ENCODE measurements at regions not wholly inside any gene's neighbourhood (a gene's known extent, or its start where the extent isn't known, plus 50 kb on each side); places are given as distances from the start of the nearest gene placed in this dataset.

- Histone ChIP-seq H3K27ac (ENCODE audit: low read depth, low read length) (no peak overlapping the region), H3K4me3 (ENCODE audit: low read depth, low read length) (no peak overlapping the region), H3K27me3 (ENCODE audit: control insufficient read depth, insufficient read depth, low read length) (no peaks in the 10 kb centered on the region), H3K36me3 (ENCODE audit: control insufficient read depth, insufficient read depth, low read length) (no peaks in the 10 kb centered on the region), H3K4me1 (ENCODE audit: control insufficient read depth, insufficient read depth, low read length) (no peaks in the 10 kb centered on the region), H3K9me3 (ENCODE audit: control insufficient read depth, insufficient read depth, low read length) (no peaks in the 10 kb centered on the region)
- 100% methylated on average over 1 of the region's 5 CpGs for WGBS (ENCODE audit: insufficient coverage)
- DNase-seq (ENCODE audit: low read depth in 4 of 6, low spot score in 6 of 6) = no peak
Observed at GRCh38 chr1:91130256-91130985, 108.6 kb upstream of the ZNF644 start.

DNA sequence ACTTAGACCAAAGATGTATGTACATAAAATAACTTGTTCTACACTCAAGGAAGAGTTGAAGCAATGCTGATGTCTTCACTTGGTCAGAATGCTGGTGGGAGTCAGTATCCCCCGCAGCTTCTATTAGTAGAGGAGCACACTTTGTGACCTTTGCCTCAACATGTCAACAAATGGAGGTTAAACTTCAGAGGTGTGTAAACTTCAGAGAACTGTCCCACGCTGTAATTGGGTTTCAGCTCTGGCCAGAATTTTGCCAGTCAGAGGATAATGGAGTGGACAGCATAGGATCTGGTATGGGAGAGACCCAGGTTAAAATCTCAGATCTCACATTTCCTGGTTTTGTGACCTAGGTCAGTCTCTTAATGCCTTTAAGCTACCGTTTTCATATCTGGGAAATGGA is 107.6 kb upstream of the ZNF644 start:
- WGBS (ENCODE audit: insufficient coverage) = 79% methylated on average over 1 of the region's 3 CpGs
- no peaks in the 10 kb centered on the region for H3K9me3 ChIP-seq (ENCODE audit: control insufficient read depth, insufficient read depth, low read length)
- no peak for DNase-seq (ENCODE audit: low read depth in 4 of 6, low spot score in 6 of 6)
- no peaks in the 10 kb centered on the region for H3K27me3 ChIP-seq (ENCODE audit: control insufficient read depth, insufficient read depth, low read length)
- no peaks in the 10 kb centered on the region for H3K4me1 ChIP-seq (ENCODE audit: control insufficient read depth, insufficient read depth, low read length)
- H3K27ac ChIP-seq (ENCODE audit: low read depth, low read length) = no peak overlapping the region
- H3K36me3 ChIP-seq (ENCODE audit: control insufficient read depth, insufficient read depth, low read length) = no peaks in the 10 kb centered on the region
- H3K4me3 ChIP-seq (ENCODE audit: low read depth, low read length) = no peak overlapping the region

DNA sequence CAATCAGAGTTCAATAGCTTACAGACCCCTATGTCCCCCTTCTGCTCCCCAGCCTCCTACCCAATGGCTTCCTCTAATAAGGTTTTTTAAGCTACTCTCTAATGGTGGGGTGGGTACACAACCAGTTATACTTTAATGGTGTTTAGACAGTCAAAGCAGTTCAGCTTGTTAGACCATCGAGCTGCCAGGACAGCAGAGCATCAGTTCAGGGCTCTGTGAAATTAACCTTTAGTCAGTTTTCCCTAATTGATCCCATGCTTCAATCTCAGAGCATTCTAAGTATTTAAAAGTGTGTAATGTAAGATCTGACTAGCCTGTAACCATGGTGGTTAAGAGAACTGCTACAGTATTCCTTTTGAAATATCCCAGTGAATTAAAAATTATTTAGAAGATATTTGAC is 107.2 kb upstream of the ZNF644 start:
- Histone ChIP-seq H3K4me1 (ENCODE audit: control insufficient read depth, insufficient read depth, low read length) (no peaks in the 10 kb centered on the region), H3K27ac (ENCODE audit: low read depth, low read length) (no peak overlapping the region), H3K9me3 (ENCODE audit: control insufficient read depth, insufficient read depth, low read length) (no peaks in the 10 kb centered on the region), H3K4me3 (ENCODE audit: low read depth, low read length) (no peak overlapping the region), H3K36me3 (ENCODE audit: control insufficient read depth, insufficient read depth, low read length) (no peaks in the 10 kb centered on the region), H3K27me3 (ENCODE audit: control insufficient read depth, insufficient read depth, low read length) (no peaks in the 10 kb centered on the region)
- DNase-seq (ENCODE audit: low read depth in 4 of 6, low spot score in 6 of 6) = no peak
- whole genome bisulfite sequencing (ENCODE audit: insufficient coverage) = no CpG with 5 or more reads among the region's 1 CpG

DNA sequence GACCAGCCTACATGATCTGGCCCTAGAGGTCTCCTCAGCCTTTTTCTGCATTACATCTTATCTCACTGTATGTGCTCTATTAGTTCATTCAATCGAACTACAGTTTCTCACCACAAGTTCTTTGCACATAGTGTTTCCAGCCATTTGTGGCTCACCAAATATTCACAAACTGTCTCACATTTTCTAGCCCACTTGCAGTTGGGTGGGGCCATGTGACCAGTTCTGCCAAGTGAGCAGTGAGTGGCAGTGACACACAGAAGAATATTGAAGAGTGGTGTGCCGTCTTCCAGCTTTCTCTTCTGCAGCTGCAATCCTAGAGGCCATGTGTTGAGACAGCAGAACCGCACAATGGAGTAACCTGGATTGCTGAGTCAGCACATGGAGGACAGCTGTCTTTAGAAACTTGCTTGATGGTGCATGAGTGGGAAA is 103.2 kb upstream of the ZNF644 start:
- H3K4me1 ChIP-seq (ENCODE audit: control insufficient read depth, insufficient read depth, low read length) = no peaks in the 10 kb centered on the region
- peak in 1 of 6 donors; percentile 28 for DNase-seq (ENCODE audit: low read depth in 4 of 6, low spot score in 6 of 6)
- no peaks in the 10 kb centered on the region for H3K27me3 ChIP-seq (ENCODE audit: control insufficient read depth, insufficient read depth, low read length)
- no peaks in the 10 kb centered on the region for H3K9me3 ChIP-seq (ENCODE audit: control insufficient read depth, insufficient read depth, low read length)
- no peaks in the 10 kb centered on the region for H3K36me3 ChIP-seq (ENCODE audit: control insufficient read depth, insufficient read depth, low read length)
- 51% methylated on average over 2 of the region's 3 CpGs for WGBS (ENCODE audit: insufficient coverage)
- H3K4me3 ChIP-seq (ENCODE audit: low read depth, low read length) = no peak overlapping the region
- no peak overlapping the region for H3K27ac ChIP-seq (ENCODE audit: low read depth, low read length)

DNA sequence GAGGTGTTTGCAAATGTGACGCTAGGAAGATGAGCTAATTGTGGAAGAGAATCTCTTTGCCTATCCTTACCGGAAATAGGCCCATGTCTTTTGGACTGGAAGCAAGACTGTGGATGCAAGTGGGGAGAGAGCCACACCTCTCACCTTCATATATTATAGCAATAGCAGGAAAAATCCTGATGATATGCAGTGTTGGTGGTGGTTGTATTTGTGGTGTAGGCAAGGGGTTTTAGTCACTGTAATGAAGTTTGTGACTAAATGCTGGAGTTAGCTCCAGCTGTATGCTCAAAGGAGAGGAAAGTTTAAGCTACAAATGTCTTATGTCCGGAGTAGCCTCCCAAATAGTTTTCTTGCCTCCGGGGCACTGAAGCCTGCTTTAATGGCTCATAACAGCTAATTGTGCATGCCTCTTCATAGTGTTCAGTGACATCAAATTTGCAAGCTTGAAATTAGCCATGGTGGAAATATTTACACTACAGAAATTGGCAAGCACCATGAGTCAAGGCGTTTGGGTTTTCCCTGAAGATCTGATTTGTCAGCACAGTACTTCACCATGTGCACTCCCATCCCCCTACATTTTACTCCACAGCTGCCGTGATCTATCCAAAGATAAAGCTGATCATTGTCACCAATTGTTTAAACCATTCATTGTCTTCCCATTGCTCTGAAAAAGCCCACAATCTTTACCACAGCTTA is 102.6 kb upstream of the ZNF644 start:
- no peaks in the 10 kb centered on the region for H3K36me3 ChIP-seq (ENCODE audit: control insufficient read depth, insufficient read depth, low read length)
- no peaks in the 10 kb centered on the region for H3K9me3 ChIP-seq (ENCODE audit: control insufficient read depth, insufficient read depth, low read length)
- WGBS (ENCODE audit: insufficient coverage) = 87% methylated on average over 4 of the region's 6 CpGs
- H3K4me1 ChIP-seq (ENCODE audit: control insufficient read depth, insufficient read depth, low read length) = no peaks in the 10 kb centered on the region
- no peak overlapping the region for H3K4me3 ChIP-seq (ENCODE audit: low read depth, low read length)
- H3K27me3 ChIP-seq (ENCODE audit: control insufficient read depth, insufficient read depth, low read length) = no peaks in the 10 kb centered on the region
- no peak for DNase-seq (ENCODE audit: low read depth in 4 of 6, low spot score in 6 of 6)
- no peak overlapping the region for H3K27ac ChIP-seq (ENCODE audit: low read depth, low read length)

DNA sequence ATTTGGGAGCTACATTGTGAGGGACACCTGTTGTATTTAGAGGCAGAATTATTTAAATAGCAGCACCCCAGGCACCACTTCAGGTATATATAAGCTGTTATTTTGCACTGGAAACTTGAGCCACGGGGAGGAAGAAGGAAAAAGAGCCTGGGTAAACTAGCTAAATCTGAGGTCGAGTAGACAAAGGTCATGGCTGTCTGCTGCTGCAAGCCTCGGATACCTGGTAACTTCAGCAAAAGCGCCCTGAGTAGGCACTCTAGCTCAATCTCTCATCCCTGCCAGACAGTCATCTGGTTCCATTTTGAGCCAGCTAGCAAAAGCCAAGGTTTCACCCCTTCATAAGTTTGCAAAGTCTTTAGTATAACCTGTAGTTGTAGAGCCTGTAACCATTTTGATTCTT is 101.9 kb upstream of the ZNF644 start:
- H3K9me3 ChIP-seq (ENCODE audit: control insufficient read depth, insufficient read depth, low read length) = no peaks in the 10 kb centered on the region
- H3K27me3 ChIP-seq (ENCODE audit: control insufficient read depth, insufficient read depth, low read length) = no peaks in the 10 kb centered on the region
- DNase-seq (ENCODE audit: low read depth in 4 of 6, low spot score in 6 of 6) = no peak
- no peak overlapping the region for H3K27ac ChIP-seq (ENCODE audit: low read depth, low read length)
- H3K4me1 ChIP-seq (ENCODE audit: control insufficient read depth, insufficient read depth, low read length) = no peaks in the 10 kb centered on the region
- no peak overlapping the region for H3K4me3 ChIP-seq (ENCODE audit: low read depth, low read length)
- no peaks in the 10 kb centered on the region for H3K36me3 ChIP-seq (ENCODE audit: control insufficient read depth, insufficient read depth, low read length)
- 61% methylated on average over 4 of the region's 4 CpGs for WGBS (ENCODE audit: insufficient coverage)

DNA sequence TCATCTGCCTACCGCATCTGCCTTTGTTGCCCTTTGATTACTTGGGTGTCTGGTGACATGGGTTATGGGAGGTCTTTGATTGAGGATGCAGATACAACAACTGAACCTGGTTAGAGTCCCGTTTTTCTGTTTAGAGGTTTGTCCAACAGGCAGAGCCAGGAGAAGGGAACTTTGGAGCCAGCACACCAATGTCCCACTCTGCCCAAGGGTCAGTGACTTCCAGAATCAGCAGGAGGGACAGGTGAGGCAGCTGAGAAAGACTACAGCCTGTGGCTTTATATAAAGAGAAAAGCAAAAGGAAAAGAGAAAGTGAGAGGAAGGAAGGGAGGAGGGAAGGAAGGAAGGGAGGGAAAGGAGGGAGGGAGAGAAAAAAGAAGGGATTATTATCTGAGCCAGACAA is 101.5 kb upstream of the ZNF644 start:
- Histone ChIP-seq H3K4me1 (ENCODE audit: control insufficient read depth, insufficient read depth, low read length) (no peaks in the 10 kb centered on the region), H3K9me3 (ENCODE audit: control insufficient read depth, insufficient read depth, low read length) (no peaks in the 10 kb centered on the region), H3K36me3 (ENCODE audit: control insufficient read depth, insufficient read depth, low read length) (no peaks in the 10 kb centered on the region), H3K4me3 (ENCODE audit: low read depth, low read length) (no peak overlapping the region), H3K27me3 (ENCODE audit: control insufficient read depth, insufficient read depth, low read length) (no peaks in the 10 kb centered on the region), H3K27ac (ENCODE audit: low read depth, low read length) (no peak overlapping the region)
- WGBS (ENCODE audit: insufficient coverage) = 60% methylated on average over 1 of the region's 2 CpGs
- no peak for DNase-seq (ENCODE audit: low read depth in 4 of 6, low spot score in 6 of 6)

- no peak for DNase-seq (ENCODE audit: low read depth in 4 of 6, low spot score in 6 of 6)
Observed at GRCh38 chr1:91122106-91122717, 100.4 kb upstream of the ZNF644 start.

DNA sequence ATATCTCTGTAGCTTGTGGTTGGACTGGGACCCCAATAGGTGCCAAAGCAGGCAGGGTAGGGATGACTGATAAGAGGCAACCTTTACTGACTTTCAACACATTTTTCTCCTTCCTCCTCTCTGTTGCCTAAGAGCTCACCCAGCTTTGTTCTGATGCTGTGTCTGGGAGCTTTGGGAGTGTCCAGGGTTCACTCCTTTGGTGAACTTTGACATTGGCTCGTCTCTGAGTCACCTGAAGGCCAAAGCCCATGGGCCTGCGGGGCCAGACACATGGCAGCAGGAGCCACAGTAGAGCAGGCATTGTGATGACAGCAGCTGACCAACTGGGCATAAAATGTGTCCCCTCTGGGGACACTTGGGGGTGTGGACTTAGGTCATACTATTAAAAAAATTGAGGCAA is 99.5 kb upstream of the ZNF644 start:
- DNase-seq (ENCODE audit: low read depth in 4 of 6, low spot score in 6 of 6) = no peak
- no peak overlapping the region for H3K4me3 ChIP-seq (ENCODE audit: low read depth, low read length)
- H3K36me3 ChIP-seq (ENCODE audit: control insufficient read depth, insufficient read depth, low read length) = no peaks in the 10 kb centered on the region
- no peaks in the 10 kb centered on the region for H3K27me3 ChIP-seq (ENCODE audit: control insufficient read depth, insufficient read depth, low read length)
- no peaks in the 10 kb centered on the region for H3K4me1 ChIP-seq (ENCODE audit: control insufficient read depth, insufficient read depth, low read length)
- H3K27ac ChIP-seq (ENCODE audit: low read depth, low read length) = no peak overlapping the region
- H3K9me3 ChIP-seq (ENCODE audit: control insufficient read depth, insufficient read depth, low read length) = no peaks in the 10 kb centered on the region
- 91% methylated on average over 2 of the region's 2 CpGs for WGBS (ENCODE audit: insufficient coverage)

More at GRCh38 chr1:91122106-91122717, 100.4 kb upstream of the ZNF644 start:
- no peak overlapping the region for H3K4me3 ChIP-seq (ENCODE audit: low read depth, low read length)
- H3K9me3 ChIP-seq (ENCODE audit: control insufficient read depth, insufficient read depth, low read length) = no peaks in the 10 kb centered on the region
- no peaks in the 10 kb centered on the region for H3K4me1 ChIP-seq (ENCODE audit: control insufficient read depth, insufficient read depth, low read length)
- H3K27me3 ChIP-seq (ENCODE audit: control insufficient read depth, insufficient read depth, low read length) = no peaks in the 10 kb centered on the region
- no peaks in the 10 kb centered on the region for H3K36me3 ChIP-seq (ENCODE audit: control insufficient read depth, insufficient read depth, low read length)
- no peak overlapping the region for H3K27ac ChIP-seq (ENCODE audit: low read depth, low read length)
- WGBS (ENCODE audit: insufficient coverage) = no CpG with 5 or more reads among the region's 2 CpGs

DNA sequence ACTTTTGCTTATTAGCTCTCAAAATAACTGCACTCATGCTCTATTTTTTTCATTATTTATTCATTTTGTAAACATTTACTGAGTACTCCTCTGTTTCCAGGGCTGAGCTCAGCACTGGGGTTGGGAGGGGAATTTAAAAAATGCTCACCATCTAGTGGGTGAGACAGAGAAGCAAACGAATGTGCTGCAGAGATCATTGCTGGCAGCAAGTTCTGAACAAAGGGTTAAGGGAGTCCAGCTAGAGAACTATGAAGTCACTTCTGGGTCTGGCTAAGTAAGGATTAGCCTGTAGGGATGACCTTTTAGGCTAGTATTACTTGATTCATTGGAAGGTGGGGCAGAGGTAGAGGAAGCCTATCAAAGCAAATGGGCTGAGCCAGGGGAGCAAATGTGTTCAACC is 99.1 kb upstream of the ZNF644 start:
- Histone ChIP-seq H3K27me3 (ENCODE audit: control insufficient read depth, insufficient read depth, low read length) (no peaks in the 10 kb centered on the region), H3K4me3 (ENCODE audit: low read depth, low read length) (no peak overlapping the region), H3K36me3 (ENCODE audit: control insufficient read depth, insufficient read depth, low read length) (no peaks in the 10 kb centered on the region), H3K4me1 (ENCODE audit: control insufficient read depth, insufficient read depth, low read length) (no peaks in the 10 kb centered on the region), H3K9me3 (ENCODE audit: control insufficient read depth, insufficient read depth, low read length) (no peaks in the 10 kb centered on the region), H3K27ac (ENCODE audit: low read depth, low read length) (no peak overlapping the region)
- 21% methylated on average over 1 of the region's 1 CpG for WGBS (ENCODE audit: insufficient coverage)
- no peak for DNase-seq (ENCODE audit: low read depth in 4 of 6, low spot score in 6 of 6)
